ENCODE measurements at regions not wholly inside any gene's neighbourhood (a gene's known extent, or its start where the extent isn't known, plus 50 kb on each side); places are given as distances from the start of the nearest gene placed in this dataset.

GRCh38 chr12:27179400-27180214 is 64.5 kb upstream of the STK38L start:
- peak; percentile 21 for DNase-seq (ENCODE audit: low spot score)

GRCh38 chr12:27180906-27181505 is 63.1 kb upstream of the STK38L start:
- DNase-seq (ENCODE audit: low spot score) = no peak

GRCh38 chr12:27183342-27183741 is 60.7 kb upstream of the STK38L start:
- no peak for DNase-seq (ENCODE audit: low spot score)

DNA sequence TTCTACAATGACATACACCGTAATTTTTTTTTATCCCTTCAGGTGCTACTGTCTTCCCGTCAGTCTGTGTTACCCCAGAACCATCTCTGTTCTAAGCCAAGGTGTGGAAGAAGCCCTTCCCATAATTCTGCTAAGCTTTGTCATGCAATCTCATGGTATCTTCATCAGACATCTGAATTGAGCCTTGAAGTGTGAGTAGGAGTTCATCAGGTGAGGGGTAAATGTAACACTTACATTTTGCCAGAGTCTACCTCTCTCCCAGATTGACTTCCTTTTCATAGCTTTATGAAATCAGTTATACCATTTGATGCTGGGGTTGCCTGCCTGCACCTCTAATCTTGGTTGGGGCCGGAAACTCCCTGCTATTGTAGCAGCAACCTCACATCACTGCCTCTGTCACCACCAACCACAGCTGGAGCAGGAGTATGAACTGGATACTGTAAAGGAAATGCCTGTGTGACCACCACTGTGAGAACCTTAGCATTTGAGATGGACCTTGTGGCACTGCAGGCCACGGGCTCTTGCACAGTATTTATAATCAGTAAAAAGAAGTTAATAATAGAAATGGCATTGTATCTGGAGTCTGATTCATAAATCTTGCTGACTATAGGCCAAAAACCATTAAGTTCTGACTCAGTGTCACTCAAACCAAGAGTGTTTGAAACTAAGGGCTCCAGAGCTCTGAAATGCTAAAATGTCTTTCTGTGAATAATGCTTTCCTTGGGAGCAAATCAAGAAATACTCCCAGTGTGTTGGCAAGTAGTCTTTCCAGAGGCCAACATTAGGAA is 58.7 kb upstream of the STK38L start:
- no peak for DNase-seq (ENCODE audit: low spot score)

DNA sequence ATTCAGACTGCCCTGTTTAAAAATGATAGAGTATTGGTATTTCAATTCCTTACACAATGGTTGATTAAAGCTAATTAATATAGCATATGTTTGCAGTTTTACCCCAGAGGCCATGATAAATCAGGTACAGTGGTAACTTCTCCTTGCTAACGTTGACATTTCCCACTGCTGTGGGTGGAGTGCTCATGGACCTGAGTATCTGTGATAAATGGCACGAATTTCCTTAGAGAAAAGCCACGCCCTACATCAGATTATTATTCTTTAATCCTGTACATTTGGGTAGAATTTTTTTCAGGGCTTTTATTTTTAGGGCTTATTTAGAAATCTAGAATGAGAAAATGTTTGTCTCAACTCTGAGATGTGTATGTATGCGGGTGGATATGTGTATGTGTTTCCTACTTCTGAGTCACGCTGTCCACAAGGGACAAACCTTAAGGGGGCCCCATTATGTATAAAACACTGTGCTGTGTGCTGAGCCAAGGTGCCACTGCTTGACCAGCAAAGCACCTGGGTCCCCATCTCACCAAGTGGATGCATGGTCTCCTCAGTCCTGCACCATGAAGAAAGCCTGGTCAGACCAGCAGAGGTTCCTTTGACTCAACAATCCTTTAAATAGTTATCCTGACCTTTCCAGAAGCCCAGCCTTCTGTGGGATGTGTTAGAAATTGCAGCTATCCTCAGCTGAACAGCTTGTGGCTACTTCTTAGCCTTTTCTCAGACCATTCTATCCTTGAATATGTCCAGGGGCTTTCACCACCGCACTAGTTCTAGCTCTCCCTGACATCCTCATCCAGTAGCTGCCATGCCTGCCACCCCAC is 57.9 kb upstream of the STK38L start:
- no peak for DNase-seq (ENCODE audit: low spot score)

GRCh38 chr12:27187697-27188096 is 56.4 kb upstream of the STK38L start:
- no peak for DNase-seq (ENCODE audit: low spot score)

DNA sequence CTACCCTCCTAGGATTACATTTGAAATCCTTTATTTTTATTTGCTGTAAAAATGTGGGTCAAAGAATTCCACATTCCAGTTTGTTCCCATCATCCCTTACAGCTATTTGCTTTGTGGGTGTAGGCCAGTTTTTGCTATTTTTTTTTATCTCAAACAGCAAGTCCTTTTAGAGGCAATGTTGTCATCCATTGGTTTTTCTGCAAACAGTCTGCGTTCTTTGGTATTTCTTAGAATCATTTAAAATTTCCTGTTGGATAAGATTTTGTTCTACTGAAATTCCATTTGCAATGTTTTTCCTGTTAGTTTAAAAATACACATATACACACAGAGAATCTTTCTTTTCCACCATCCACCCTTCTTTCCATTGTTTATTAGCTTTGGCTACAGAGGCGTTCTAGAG is 53.3 kb upstream of the STK38L start:
- DNase-seq (ENCODE audit: low spot score) = no peak

GRCh38 chr12:27191531-27191930 is 52.6 kb upstream of the STK38L start:
- no peak for DNase-seq (ENCODE audit: low spot score)

DNA sequence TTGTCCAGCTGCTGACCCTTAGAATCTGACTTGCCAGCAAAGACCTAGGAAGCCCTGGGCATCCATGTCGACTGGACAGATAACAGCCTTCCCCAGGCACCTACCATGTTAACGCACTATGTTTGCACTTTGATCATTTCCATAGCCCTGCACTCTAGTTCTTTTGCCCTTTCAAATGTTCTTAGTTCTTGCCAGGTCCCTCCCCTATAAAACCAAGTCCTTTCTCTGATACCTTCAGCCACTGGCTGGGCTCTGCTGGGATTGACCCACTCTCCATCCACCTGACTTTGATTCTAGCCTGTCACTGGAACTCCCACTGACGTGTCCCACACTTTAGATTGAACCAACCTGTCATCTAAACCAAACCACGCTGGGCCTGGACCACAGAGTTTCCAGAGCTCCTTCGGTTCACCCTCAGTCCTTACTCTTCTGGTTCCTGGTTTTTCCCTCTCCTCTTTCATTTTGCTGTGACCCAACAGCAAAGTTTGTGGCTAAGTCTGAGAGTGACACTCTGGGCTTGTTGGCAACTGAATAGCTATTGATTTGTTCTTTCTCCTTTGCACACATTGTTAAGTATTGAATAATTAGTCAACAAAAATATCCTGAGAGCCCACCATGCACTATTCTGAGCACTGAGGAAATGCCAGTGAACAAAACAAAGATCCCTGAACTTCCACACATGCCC is 51.8 kb upstream of the STK38L start:
- no peak for DNase-seq (ENCODE audit: low spot score)

DNA sequence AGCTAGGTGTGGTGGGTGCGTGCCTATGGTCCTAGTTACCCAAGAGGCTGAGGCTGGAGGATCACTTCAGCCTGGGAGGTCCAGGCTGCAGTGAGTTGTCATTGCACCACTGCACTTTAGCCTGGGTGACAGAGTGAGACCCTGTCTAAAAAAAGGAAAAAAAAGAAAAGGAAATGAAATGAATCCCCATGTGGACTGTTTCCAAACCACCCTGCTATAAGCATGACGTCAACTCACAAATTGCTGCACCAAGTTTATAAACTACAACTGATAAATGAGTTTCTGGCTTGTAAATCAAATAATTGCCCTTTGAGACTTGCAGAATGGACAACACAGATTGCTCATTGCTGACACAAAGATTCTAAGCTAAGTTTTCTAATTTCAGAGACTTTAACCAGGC is 51.0 kb upstream of the STK38L start:
- no peak for DNase-seq (ENCODE audit: low spot score)

- no peak for DNase-seq (ENCODE audit: low spot score)
Observed at GRCh38 chr12:27193854-27194544, 50.1 kb upstream of the STK38L start.
